Stimulated activated CD4-positive, alpha-beta T cell treated with anti-CD3 and anti-CD28 coated beads, Interleukin-2, amount 100 ng/mL, for 4 hours (primary cell): ENCODE measurements at regions not wholly inside any gene's neighbourhood (a gene's known extent, or its start where the extent isn't known, plus 50 kb on each side); places are given as distances from the start of the nearest gene placed in this dataset.

ENCODE experiments used
- DNase-seq: peaks from one replicate; pipeline ENCODE4 v3.0.0-alpha.2; 2020; ENCODE audit warnings: low read depth

DNA sequence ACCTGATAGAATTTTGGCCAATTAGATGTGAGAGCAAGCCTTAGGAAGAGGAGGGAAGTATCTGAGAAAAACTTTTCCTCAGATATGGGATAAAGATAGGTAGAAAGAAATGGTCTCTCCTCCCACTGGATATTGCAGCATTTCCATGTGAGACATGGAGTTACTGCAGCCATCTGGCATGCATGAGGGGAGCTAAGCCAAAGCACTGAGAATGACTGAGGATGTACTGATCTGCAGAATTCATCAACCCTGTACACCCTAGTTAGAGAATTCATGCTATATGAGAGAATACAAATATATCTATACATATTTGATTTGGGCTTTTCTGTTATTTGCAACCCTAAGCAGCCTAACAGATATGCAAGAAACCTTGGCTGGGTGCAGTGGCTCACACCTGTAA, 52.5 kb upstream of the RPL34 start:
- DNase-seq = no peak

DNA sequence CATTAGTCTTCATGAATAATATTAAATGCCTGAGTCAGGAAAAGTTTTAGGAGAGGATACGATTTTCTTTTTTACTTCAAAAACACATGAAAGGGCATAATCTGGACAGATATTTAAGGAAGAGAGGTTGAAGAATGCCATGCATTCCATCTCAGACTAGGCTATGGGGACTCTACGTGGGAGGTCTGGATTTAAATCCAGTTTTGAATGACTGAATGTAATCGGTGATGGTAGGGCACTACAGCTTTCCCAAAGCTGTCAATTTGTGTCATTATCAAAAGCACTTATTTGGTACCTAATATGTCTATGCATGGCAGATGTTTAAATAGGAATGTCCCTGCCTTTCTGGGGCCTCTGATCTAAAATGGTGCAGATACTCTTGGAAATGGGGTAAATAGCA, 59.3 kb upstream of the RPL34 start:
- no peak for DNase-seq

DNA sequence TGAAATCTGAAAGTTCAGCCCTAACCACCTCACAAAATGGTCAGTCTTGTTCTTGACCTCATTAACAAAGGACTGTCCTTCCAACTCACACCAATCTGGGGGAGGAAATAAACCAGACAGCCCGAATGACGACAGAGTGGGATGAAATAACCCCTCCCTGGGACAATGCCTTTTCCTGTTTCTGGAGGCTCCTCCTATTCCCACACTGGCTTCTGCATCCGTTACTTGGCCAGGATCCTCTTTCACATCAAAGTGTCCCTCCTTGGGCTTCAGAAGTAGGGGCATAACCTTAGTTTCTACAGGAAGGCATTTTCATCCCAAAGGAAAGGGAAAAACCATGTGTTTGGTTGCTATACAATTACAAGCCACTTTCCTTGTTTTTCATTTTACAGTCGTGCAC, 59.8 kb upstream of the RPL34 start:
- DNase-seq = no peak

DNA sequence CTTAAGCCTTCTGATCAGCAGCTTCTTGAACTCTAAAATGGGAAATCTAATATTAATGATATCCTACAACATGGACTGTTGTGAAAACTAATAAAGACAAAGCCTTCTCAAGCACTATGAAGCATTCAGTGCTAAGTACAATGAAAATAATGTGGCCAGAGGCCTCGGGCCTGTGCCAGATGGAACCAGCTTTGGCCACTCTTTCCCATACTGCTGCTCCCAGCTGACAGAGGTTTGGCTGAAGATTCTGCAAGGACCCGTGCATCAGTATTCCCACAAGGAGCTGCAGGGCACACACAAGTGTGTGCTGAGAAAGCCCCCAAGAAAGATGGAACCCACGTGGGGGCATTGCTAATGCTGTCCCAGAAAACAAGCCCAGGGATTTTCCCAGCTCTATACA, 60.5 kb upstream of the RPL34 start:
- DNase-seq = no peak

DNA sequence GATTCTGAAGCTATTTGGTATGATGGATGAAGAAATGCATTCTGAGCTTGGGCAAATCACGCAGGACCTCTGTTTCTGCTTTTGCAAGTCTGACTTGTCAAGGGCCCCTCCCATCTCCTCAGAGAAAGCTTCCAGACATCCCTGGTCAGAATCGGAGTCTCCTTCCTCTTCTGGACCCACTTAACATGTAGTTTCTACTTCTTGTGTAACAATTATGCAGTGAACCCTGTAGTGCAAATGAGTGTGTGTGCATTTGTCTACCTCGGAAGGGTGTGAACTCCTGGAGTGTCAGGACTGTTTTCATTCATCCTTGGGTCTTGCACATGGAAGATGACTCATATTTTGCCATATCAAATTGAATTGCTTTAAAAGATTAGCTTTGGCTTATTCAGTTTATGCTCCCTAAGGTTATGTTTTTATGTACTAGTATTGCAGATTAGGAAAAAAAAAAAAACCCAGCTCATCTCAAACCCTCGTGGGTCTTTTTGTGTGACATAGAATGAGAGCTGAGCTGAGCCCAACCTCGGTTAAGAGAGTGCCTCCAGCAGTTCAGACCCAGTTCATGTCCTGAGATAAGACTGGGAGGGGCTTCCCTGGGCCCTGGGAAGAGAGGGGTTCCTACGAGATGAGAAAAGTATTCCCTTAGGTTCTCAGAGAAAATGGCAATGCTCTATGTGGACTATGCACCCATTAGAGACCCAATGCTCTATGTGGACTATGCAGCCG, 61.1 kb upstream of the RPL34 start:
- no peak for DNase-seq

DNA sequence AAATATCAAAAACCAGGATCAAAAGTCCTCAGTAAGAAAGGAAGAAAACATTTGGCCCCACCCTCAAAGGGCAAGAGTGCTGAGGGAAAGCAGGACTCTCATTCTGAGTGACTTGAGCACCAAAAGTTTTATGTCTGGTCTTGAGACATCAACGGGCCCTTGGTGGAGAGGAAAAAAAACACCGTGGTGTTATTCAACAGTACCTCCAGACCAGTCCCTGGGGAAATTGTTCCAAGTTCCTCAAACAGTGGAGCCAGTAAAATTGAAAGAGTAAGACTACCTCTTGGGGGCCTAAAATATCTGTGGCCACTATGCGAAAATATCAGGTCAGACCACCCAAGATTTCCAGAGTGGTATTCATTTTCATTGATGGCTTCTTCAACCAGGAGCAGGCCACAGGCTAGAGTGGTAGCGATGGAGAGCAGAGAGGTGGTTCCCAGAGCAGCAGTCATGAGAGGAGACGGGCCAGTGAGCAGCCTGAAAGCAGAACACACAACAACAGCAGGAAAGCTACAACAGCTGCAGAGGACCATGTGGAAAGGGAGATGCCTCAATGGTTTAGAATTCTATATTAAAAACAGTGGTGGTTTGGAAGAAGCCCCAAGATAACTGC, 63.7 kb upstream of the RPL34 start:
- no peak for DNase-seq

DNA sequence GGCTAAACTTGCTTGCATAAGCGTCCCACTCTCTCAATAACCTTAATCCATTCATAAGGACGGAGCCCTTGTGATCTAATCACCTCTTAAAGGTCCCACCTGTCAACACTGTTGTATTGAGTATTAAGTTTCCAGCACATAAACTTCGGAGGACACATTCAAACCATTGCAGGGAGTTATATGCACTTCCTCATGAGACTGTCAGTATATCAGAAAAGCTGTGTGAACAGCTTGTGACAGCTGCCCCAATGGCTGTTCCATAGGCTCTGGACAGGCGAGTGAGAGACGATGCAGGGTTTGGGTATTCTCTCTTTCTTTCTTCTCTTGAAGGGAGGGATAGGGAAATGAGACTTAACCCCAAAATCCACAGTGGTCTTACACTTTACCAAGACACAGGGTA, 64.2 kb upstream of the RPL34 start:
- no peak for DNase-seq

DNA sequence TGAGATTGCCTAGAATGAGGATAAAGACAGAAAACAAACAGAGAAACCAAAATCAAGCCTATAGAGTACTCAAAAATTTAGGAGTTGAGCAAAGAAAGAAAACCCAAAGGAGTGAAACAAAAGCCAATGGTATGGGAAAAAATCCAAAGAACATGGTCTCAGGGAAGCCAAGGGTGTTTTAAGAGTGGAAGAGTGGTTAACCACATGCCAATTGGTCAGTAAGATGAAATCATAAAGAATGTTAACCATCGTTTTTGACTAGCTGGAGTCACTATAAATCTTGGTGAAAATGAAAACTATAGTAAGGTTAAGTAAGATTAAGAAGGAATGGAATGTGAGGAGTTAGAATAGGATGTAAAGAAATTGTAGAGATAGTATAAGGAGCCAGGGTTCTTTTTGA, 64.7 kb upstream of the RPL34 start:
- DNase-seq = no peak

DNA sequence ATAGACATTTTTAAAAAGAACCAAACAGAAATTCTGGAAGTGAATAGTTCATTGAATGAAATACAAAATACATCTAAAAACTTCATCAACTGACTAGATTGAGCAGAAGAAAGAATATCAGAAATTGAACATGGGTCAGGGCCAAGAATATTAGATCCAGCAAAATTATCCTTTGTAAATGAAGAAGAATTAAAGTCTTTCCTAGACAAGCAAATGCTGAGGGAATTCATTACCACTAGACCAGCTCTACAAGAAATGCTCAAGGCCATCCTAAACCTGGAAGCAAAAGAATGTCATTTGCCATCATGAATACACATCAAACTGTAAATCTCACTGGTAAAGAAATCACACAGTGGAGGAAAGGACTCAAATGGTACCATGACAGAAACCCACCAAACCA, 72.7 kb upstream of the RPL34 start:
- DNase-seq = no peak

DNA sequence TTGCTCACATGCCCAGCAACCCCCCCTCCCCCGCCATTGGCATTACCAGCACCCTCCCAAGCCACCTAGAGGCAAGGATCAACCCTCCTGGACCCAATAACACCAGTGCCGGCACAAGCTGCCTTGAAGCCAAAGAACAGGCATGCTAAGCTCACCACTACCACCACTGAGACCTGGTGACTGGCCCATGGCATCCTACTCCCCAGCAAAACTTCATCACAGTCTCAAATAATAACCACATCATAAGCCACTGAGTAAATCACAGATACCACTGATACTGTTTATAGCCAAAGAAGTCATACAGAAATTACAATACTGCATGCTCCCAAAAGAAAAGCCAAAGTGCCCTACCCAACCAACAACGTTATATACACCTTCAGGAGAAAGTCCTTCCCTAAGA, 73.6 kb upstream of the RPL34 start:
- DNase-seq = no peak

DNA sequence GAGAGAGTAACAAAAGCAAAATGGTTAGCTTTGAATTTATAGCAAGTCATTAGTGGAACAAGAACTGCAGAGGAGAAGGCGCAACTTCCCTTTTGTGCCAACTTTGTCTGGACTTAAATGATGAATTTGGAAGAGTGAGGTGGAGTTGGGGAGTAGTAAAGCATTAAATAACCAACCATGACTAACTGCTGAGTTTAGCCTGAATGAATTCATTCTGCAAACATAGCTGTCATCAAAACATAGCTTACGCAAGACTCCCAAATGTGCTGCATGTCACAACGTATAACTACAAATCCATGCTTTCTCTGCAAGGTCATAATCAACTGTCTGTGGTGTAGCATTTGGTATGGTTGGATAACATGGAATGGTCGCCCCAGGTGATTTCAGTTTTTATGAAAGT, 75.9 kb upstream of the RPL34 start:
- no peak for DNase-seq

DNA sequence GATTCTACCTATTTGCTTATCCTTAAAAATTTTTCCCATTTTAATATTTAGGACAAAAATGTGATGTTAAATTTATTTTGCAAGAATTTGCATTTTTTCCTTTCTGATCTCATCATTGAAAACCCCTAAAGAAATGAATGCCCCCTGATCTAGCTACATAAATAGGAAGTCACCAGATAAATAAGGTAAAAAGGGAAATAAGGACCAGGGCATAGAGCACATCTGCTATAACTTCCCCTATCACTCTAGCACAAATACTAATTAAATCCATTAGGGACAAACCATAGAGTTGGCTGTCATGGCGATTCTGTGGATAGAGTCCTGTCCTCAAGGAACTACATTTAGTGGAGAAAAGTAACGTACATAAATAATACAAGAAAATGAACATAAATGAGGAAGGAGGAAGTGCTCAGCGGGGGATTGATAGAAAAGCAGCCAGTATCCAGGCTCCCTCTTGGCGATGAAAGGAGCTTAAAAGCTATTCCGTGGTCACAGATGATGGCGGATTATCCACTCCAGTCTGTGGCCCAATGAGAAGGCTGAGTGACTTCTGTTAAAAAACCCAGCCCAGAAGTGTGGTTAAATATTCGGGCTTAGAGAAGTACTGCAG, 76.9 kb upstream of the RPL34 start:
- DNase-seq = no peak

DNA sequence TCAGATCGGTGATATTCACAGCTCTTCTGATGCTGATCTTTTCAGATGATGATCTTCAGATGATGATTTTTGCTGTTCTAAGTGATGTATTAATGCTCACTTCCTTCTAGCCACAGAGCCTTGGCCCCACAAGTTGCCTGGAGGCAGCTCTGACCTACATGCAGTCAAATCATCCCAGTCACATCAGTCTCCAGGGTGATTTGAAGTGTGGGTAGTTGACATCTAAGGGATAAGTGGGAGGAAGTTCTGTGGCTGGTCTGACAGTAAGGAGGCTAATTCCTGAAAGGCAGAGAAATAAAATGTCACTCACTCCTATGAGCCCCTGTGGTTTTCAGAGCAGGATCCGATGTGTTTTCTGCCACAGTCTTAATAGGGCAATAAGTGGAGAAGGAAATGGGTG, 79.8 kb upstream of the RPL34 start:
- DNase-seq = no peak

DNA sequence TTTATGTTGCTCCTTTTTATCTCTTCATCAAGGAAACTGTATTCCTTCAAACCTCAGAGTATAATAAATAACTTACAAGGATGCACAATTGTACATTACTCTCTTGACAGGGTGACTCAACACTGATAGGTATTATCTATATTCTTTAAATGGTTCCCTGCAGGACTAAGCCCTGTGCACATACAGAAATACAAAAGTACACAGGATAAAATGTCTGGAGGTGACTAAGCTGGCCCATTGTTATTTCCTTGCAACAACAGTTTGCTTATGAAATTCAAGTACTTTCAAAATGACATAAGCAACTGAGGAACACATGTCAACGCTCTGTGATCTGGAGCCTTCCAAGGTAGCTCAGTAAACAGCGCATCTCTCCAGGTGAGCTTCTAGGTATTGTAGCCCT, 83.8 kb upstream of the RPL34 start:
- no peak for DNase-seq

DNA sequence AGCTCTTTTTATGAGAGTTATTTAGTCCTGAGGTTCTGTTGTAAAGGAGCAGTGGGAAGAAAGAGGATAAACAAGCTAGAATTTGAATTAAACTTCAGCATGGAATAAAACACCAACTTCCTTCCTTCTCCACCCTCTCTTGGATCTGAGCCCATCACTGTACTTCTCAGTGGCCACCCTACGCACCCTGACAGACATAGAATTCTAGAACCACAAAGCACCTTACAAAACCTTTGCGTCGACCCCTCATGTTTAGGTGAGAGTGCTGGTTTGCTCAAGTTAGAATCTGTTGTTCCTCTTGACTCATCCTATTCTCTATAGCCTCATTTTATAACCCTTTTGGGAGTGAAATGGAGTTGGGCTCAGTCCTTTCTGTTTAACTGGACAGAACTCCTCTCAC, 84.6 kb upstream of the RPL34 start:
- no peak for DNase-seq

DNA sequence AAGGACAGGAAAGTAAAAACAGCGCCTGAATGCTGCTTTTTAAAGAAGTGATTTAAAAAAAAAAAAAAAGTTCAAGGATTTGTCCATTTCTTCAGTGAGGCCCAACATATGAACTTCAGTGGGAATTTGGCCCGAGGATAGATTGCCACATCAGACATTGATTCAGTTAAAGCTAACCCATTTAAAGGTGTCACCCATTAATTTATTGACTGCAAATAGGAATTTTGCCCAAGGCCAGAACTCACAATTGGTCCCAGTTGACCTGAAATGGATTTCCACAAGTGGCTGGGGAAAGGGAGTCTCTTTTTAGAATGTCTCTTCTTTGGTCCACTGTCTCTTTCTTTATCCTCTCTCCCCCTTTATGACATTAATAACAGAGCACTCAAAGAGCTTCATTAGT, 86.5 kb upstream of the RPL34 start:
- DNase-seq = no peak

DNA sequence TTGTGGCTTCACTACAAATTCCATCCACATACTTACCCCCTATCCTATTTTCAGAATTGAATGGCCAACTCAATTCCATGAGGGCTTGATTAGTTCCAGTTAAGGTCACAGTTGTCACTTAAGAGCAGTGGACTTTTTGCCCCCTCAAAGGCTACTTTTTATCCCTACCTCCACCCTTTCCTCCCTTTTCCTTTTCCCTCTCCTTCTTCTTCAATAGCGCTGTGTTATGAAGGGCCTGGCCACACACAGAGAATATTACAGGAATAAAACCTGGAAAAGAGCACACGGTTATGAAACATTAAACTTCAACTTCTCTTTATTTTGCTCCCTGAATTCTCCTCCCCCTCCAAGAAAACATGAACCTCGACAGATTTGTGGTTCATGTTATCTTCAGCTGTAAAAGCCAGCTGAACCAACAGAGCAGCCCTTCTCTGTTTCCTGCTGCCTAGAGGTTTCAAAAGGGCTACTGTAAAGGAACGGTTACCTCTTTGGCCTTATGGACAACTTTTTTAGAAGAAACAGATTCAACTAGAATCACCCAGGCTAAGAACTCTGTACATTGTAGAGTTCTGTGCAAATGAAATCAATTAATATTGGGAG, 87.0 kb upstream of the RPL34 start:
- no peak for DNase-seq

DNA sequence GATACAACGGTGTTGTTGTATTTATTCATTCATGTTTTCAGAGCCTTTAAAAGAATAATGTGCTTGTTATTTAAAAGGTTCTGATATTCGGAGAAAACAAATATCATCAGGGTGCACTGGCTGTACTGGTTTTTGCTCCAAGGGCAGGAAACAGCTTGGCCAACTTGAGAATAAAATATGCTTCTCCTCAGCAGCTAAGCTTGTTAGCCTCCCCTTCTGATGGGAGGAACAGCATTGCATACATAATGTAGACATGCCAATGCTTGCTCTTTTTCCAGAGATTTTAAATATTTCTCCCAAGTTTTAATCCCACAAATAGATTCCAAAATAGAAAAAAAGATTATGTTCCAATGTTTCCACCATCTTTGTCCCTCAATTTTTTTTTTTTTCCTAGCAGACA, 87.6 kb upstream of the RPL34 start:
- DNase-seq = no peak

DNA sequence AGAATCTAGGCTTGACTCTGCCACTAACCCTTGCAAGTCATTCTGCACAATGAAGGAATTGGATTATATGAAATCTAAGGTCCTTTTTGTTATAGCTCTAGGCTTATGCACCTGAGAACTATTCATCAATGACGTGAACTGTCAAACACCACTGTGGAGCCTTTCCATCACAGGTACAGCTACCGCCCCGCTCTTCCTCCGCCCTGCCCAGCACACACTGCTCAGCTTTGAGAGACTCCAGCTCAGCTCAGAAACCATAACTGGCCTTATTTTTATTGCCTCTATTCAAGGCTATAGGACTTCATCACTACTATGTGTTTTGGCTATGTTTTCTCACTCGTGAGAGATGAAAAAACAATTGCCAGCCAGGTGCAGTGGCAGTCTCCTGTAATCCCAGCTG, 88.2 kb upstream of the RPL34 start:
- DNase-seq = no peak

DNA sequence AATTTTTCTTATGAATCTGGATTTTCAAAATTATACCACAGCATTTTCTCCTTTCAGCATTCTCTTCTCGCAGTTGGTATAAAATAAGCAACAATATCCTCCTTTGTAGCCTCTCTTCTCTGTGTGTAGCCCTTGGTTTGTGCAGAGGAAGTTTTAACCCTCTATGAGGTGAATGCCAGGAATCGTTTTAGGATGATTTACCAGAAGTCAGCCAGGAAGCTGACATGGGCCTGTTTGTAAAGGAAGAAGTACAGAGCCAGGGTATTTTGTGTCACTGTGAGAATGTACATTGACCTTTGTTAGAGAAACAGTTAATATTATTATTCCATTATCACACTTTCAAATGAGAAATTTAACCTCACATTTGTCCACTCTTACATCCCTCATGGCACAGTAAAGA, 88.9 kb upstream of the RPL34 start:
- DNase-seq = no peak

DNA sequence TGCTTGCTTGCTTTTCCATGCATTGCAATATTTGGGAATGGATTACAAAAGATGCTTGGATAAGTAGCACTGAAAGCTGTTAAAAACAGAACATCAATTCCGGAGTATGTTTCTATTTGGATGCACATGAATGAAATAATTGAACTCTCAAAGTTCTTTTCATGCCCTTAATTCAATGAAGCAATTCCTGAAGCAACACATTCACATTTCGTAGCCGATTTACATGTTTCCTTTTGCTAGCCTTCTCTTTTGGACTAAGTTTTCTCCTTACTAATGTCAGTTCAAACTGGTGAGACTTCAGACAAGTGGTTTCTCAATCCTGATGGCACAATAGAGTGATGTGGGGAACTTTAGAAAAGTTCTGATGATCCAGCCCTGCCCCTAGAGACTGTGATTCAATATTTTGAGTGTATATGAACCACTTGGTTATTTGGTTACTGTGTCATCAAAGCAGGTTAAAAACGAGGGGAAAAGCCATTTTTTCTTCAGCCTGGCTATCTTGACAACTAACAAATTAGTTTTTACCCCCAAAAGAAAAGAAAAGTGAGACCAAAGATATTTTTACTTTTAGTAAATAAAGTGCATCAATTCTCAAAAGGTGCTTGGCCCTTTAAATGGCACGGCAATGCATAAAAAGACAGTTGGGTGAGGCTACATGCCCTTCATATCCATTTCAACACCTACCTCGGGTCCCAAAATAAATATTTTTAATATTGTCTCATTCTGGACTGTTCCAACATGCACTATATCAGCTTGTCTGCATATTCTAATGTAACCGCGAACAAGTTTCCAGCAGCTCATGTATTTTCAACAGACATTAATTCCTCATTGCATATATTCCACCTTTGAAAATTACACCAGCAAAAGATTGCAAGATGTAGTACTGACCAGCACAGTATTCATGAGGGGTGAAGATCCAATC, 90.1 kb upstream of the RPL34 start:
- no peak for DNase-seq

DNA sequence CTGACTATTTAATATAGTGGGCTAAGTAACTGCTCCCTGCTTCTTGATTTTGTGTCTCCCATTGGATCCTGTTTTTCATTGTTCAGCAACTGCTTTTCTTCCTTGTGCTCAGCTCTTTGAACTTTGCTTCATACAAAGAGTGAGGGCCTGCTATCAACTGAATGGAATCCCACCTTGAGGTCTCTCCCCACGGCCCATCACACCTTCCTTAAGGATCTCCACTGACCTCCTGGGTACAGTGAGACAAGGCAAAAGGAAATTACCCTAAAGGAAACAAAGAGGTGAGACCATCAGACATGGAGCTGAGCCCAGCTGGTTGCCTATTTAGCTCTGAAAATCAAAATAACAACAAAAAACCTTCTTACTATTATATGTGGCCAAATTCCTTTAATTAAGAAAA, 91.3 kb upstream of the RPL34 start:
- no peak for DNase-seq
